DND-41 (cell line): ENCODE measurements at regions not wholly inside any gene's neighbourhood (a gene's known extent, or its start where the extent isn't known, plus 50 kb on each side); places are given as distances from the start of the nearest gene placed in this dataset.

Source experiments
- EZH2 ChIP-seq: IDR thresholded peaks from 3 replicates; pipeline ENCODE4 v1.6.1; 2012; ENCODE audit warnings: borderline replicate concordance, low read depth, mild to moderate bottlenecking, moderate library complexity, low read length, inconsistent platforms; ENCODE audit not compliant: severe bottlenecking
- TF ChIP-seq, protein P1 (sequence below): IDR thresholded peaks from 2 replicates; pipeline ENCODE4 v1.5.1; 2012; ENCODE audit warnings: borderline replicate concordance, low read length, moderate library complexity, mild to moderate bottlenecking; ENCODE audit not compliant: poor library complexity, severe bottlenecking; ENCODE audit errors: extremely low read depth

DNA sequence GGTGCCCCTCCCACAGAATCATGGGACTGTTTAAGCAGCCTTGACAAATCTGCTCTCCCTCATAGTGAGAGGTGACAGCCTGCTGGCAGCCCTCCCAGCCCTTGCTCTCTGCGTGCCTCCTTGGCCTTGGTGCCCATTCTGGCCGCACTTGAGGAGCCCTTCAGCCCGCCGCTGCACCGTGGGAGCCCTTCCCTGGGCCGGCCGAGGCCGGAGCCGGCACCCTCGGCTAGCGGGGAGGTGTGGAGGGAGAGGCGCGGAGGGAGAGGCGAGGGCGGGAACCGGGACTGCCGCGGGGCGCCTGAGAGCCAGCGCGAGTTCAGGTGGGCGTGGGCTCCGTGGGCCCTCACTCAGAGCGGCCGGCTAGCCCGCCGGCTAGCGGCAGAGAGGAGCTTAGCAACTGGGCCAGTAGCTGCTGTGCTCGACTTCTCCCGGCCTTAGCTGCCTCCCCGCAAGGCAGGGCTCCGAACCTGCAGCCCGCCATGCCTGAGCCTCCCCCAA is 125.9 kb upstream of the MYO10 start:
- TF ChIP-seq, protein P1, sequence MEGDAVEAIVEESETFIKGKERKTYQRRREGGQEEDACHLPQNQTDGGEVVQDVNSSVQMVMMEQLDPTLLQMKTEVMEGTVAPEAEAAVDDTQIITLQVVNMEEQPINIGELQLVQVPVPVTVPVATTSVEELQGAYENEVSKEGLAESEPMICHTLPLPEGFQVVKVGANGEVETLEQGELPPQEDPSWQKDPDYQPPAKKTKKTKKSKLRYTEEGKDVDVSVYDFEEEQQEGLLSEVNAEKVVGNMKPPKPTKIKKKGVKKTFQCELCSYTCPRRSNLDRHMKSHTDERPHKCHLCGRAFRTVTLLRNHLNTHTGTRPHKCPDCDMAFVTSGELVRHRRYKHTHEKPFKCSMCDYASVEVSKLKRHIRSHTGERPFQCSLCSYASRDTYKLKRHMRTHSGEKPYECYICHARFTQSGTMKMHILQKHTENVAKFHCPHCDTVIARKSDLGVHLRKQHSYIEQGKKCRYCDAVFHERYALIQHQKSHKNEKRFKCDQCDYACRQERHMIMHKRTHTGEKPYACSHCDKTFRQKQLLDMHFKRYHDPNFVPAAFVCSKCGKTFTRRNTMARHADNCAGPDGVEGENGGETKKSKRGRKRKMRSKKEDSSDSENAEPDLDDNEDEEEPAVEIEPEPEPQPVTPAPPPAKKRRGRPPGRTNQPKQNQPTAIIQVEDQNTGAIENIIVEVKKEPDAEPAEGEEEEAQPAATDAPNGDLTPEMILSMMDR: no peak
- TF ChIP-seq EZH2: no peak
